Cardiac septum (tissue), 1 donor: ENCODE measurements at regions not wholly inside any gene's neighbourhood (a gene's known extent, or its start where the extent isn't known, plus 50 kb on each side); places are given as distances from the start of the nearest gene placed in this dataset.

Experiments
- DNase-seq: peaks from one replicate; pipeline ENCODE4 v3.0.0-alpha.2; 2020; ENCODE audit warnings: low spot score
- intact Hi-C: fragments of 100-400 bp; cut with DNase I; formaldehyde crosslinking; loops from one replicate; pipeline ENCODE4 v1.14.0; 2022
- donor health status: DM: no; HTN: no; CAD: no.

GRCh38 chr22:49062802-49063544 lies 764.7 kb downstream of the BRD1 start:
- DNase-seq, result peak; percentile 17
- intact Hi-C loops, result no loop called here

GRCh38 chr22:49062155-49062801 lies 765.4 kb downstream of the BRD1 start:
- DNase-seq, result peak; percentile 63
- intact Hi-C loops, result no loop called here

GRCh38 chr22:49057910-49058309 lies 769.8 kb downstream of the BRD1 start:
- peak; percentile 43 for DNase-seq
- intact Hi-C loops, result no loop called here

DNA sequence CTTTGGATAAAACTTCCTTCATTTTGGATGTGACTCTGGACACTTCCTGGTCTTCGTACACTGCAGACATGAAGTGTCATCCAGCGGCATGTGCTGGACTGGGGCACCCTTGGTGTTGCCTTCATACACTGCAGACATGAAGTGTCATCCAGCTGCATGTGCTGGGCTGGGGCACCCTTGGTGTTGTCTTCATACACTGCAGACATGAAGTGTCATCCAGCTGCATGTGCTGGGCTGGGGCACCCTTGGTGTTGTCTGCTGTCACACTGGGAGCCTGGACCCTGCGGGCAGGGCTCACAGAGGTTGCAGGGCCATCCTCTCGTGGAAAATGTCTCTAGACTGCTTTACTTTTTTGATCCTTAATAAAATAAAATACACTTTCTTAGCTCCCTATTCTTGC lies 771.4 kb downstream of the BRD1 start:
- intact Hi-C loops, result no loop called here
- peak; percentile 41 for DNase-seq

DNA sequence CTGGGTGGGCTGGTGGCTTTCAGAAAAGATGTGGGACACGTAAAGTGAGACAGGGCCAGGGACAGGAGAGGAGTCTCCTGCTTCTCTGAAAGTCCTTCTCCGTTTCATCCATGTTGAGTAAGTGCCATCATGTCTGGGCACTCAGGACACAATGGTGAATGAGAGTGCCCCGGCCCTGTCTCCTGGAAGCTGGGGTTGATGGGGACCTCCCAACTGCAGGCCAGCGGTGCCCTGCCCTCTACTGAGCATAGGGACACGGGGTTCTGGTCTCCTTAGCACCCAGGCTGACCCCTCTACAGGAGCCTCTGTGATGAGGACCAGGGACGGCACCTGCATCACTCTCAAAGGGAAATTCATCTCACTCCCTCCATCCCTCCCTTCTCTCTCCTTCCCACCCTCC lies 772.3 kb downstream of the BRD1 start:
- intact Hi-C loops, result no loop called here
- peak; percentile 70 for DNase-seq

DNA sequence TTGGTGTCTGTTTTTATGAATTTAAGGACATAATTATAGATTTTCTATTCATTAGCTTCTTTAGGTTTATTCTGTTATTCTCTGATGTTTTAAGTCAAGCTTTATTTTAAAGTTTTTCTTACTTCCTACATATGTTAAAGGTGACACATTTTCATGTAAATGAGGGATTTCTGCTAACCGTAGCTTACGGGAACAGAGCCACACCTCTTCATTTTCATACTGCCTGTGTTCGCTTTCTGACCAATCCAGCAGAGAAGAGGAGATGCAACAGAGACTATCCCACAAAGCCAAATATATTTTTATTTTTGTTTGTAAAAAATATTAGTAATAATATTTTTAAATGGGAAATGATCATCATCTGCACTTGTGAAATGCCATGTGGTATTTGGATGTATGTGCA lies 774.1 kb downstream of the BRD1 start:
- intact Hi-C loops, result no loop called here
- DNase-seq, result no peak

DNA sequence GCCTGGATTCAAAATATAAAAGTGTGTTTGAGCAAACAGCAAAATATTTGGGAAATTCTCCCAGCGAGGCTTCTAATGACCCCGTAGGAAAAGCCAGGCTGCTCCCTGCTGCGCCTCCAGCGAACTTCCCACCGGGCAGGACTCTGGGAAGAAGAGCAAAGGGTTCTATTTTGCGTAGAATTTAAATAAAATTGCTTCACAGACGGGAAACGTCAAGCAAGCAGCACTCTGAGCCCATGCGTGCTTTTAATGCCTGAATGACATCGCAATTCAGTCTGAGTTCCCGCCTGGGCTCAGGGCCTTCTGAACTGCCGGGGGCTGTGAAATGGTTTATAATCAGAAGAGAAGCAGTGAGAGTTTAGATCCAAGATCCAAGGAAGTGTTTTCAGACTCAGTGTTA lies 775.1 kb downstream of the BRD1 start:
- DNase-seq, result peak; percentile 14
- intact Hi-C loops, result no loop called here

DNA sequence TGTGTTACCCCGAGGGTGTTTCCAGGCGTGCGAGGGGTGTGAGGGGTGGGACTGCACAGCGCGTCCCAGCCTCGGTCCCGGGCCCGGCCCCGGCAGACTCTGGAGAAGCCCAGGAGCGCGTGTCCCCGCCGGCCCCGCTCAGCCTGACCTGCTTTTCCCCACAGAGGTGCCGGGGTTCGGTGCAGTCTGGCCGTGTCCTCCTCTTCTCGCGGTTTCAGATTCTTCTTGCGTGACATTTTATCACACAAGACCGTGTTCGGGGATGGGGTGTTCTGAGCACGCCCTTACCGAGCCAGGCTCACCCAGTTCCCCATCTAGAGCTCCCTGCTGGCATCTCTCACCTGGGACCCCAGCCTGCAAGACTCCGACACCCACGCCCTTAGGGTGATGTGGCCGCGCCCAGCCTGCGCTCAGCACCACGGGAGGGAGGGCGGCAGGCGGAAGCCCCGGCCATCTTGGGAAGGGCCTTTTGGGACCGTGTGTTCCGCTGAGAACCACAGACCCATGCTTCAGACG lies 775.6 kb downstream of the BRD1 start:
- peak; percentile 49 for DNase-seq

DNA sequence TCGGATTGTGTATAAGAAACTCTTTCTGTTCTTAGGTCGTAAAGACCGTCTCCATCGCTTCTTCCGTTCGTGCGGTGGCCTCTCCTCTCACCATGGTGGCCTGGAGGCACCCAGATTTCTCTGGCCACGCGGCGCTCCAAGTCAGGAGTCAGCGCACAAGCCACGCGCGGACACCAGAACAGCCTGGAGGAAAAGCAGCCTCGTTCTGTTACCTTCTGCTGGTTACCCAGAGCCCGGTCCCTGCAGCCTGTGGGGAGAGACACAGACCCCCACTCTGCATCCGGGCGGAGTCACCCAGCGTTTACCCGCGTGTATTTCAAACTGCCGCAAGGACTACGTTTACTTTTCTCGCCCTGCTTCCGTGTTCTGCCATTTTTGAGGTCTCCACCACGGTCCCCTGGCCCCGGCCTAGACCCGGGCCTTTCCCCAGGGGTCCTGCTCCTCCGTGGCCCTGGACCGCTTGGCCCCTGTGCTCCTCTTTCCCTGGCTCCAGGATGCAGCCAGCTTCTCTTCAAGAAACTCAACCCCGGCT lies 776.1 kb downstream of the BRD1 start:
- intact Hi-C loops, result no loop called here
- no peak for DNase-seq

More for the DNA sequence above, 775.6 kb downstream of the BRD1 start:
- intact Hi-C loops, result no loop called here

GRCh38 chr22:49049691-49050090 lies 778.0 kb downstream of the BRD1 start:
- DNase-seq, result peak; percentile 53
- intact Hi-C loops, result no loop called here

- intact Hi-C loops, result no loop called here
- DNase-seq, result peak; percentile 36
These were observed 779.1 kb downstream of the BRD1 start for GRCh38 chr22:49048591-49048990.

DNA sequence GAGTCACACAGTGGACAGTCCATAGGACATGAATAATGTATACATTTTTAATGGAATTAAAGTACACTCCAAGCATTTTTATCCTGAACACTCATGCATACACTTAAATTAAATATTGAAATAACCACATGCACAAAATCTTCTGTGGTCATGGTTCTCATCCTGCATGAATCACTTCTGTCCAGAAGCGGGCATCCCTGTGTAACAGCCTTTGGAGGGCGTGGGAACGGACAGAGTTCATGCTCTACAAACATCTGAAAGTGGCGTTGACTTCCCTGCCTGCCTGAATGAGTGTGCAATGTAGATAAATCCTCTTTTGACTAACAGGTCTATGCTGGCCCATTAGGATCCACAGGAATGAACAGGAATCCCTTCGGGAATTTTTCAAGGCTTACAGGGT lies 780.2 kb downstream of the BRD1 start:
- intact Hi-C loops, result loop anchor here (2.0 kb wide), 1 partner anchor 257 kb away; no protein-coding TSS in a partner anchor
- no peak for DNase-seq

GRCh38 chr22:49046546-49047361 lies 780.9 kb downstream of the BRD1 start:
- intact Hi-C loops, result loop anchor here (2.0 kb wide), 1 partner anchor 258 kb away; no protein-coding TSS in a partner anchor

DNA sequence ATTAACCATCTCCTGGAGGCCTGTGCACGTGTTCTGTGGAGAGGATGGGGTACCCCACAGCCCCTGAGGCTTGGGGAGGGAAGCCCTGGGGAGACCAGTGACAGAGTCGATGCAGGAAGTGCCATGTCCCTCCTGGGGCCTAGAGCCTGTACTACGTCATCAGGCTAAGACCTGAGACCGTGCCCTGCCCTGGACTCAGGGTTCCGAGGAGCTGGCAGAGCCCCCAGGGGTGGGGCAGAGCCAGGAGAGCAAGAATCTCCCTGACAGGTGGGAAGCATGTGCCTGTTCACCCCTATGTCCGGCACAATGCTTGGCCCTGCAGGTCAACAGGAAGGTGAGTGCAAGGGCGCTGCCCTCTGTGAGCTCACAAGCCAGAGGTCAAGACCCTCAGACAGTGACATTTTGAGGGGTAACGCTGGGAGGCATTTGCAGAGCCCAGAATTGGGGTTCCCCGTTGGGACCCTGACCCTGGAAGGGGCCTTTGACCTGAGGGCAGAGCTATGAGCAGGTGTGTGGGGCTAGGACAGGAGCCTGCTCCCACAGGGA lies 781.6 kb downstream of the BRD1 start:
- intact Hi-C loops, result loop anchor here (2.0 kb wide), 1 partner anchor 259 kb away; no protein-coding TSS in a partner anchor

More at GRCh38 chr22:49046546-49047361, 780.9 kb downstream of the BRD1 start:
- DNase-seq, result peak; percentile 75

GRCh38 chr22:49045276-49045675 lies 782.4 kb downstream of the BRD1 start:
- intact Hi-C loops, result no loop called here

More for the DNA sequence above, 781.6 kb downstream of the BRD1 start:
- peak; percentile 56 for DNase-seq

DNA sequence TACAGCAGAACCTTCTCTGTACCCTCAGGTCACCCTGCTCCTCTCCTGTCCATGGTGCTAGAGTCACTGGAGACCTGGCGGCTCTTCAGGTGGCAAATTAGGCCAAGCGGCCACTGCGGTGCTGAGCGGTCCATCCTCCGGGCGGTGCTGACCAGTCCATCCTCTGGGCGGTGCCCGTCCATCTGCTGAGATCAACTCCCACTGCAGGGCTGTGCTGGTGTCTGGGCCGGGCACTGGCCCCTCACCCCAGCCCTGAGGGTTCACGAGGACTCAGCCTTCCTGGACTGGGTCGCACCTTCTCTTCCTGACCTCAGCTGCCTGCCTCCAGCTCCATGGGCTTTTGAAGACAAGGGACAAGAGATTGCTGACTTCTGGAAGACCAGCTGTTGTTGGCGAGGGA lies 782.9 kb downstream of the BRD1 start:
- DNase-seq, result peak; percentile 22
- intact Hi-C loops, result no loop called here

More at GRCh38 chr22:49045276-49045675, 782.4 kb downstream of the BRD1 start:
- DNase-seq, result no peak

GRCh38 chr22:49044091-49044490 lies 783.6 kb downstream of the BRD1 start:
- DNase-seq, result peak; percentile 39
- intact Hi-C loops, result no loop called here

DNA sequence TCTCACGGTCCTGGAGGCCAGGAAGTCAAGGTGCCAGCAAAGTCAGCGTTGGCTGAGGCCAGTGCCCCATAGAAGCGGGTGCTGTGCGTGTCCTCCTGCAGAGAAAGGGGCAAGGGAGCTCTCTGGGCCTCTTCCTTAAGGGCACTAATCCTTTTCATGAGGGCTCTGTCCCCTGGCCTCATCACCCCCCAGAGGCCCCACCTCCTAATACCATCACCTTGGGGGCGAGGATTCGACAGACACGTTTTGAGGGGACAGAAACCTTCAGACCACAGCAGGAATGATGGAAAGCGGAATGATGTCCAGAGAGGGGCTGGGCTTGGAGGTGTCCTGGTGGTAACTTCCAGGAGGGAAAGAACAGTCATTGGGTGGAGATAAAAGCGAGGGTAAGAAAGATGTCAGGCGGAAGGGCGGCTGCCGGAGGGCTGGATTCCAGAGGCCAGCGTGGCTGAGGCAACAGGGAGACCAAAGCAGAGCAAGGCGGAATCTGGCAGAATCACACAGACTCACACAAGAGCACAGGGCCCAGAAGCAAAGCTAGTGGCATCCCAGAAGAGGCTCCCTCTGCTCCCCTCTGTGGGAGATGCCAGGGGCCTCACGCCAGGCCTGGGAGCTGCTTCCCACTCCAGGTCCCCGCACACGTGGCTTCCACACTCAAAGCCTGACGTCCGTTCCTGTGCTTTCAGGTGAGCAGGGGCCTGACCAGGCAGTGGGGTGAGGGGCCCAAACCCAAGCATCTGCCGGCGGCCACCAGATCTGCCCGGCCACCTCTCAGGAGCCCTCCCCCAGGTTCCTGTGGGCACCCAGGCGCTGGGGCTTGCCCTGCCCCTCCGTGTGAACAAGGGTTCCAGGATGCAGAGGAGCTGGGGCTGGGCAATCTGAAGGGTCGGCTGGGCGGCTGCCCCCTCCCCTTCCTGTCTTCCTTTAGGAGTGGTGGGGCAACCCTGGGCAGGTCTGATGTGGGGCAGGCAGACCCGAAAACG lies 784.5 kb downstream of the BRD1 start:
- intact Hi-C loops, result no loop called here
- peak; percentile 73 for DNase-seq
